Suprapubic skin (tissue), 4 donors: ENCODE measurements at regions not wholly inside any gene's neighbourhood (a gene's known extent, or its start where the extent isn't known, plus 50 kb on each side); places are given as distances from the start of the nearest gene placed in this dataset.

Experiments
- DNase-seq, 2 donors: peaks; one replicate each; pipeline ENCODE4 v3.0.0-alpha.2; 2019; ENCODE audit warnings: low spot score in 2 of 2
- H3K27ac ChIP-seq: fragments of 200-600 bp; sonication (generic); one replicate; pipeline ENCODE4 v1.5.1; 2019
- H3K27me3 ChIP-seq: fragments of 200-600 bp; sonication (generic); one replicate; pipeline ENCODE4 v1.5.1; 2019
- H3K36me3 ChIP-seq: fragments of 200-600 bp; sonication (generic); one replicate; pipeline ENCODE4 v1.5.1; 2019
- H3K4me1 ChIP-seq: fragments of 200-600 bp; sonication (generic); one replicate; pipeline ENCODE4 v1.5.1; 2019
- H3K4me3 ChIP-seq: fragments of 200-600 bp; sonication (generic); one replicate; pipeline ENCODE4 v1.5.1; 2019; ENCODE audit warnings: mild to moderate bottlenecking
- H3K9me3 ChIP-seq: fragments of 200-600 bp; sonication (generic); one replicate; pipeline ENCODE4 v1.5.1; 2019
- CTCF ChIP-seq, 2 donors: fragments of 200-600 bp in 1 of 2; fragments of 450-650 bp in 1 of 2; sonication (generic) in 1 of 2; IDR thresholded peaks; one replicate each; pipeline ENCODE4 v1.5.1; 2016 to 2019; ENCODE audit warnings: antibody characterized with exemption in 2 of 2, mild to moderate bottlenecking in 1 of 2, moderate library complexity in 1 of 2
- EP300 ChIP-seq: sonication (generic); formaldehyde crosslinking; IDR thresholded peaks from one replicate; pipeline ENCODE4 v1.6.1; 2017; ENCODE audit warnings: antibody characterized with exemption
- POLR2A ChIP-seq, 2 donors: fragments of 450-650 bp; IDR thresholded peaks; one replicate each; pipeline ENCODE4 v1.6.1; 2017; ENCODE audit warnings: antibody characterized with exemption in 2 of 2, mild to moderate bottlenecking in 2 of 2, moderate library complexity in 2 of 2
- POLR2AphosphoS5 ChIP-seq, 3 donors: sonication (generic); formaldehyde crosslinking; IDR thresholded peaks; one replicate each; pipeline ENCODE4 v1.6.1; 2017; ENCODE audit warnings: antibody characterized with exemption in 3 of 3
- WGBS: methylation state at CpG from one replicate; pipeline ENCODE4 v1.1.5; 2018; 5-methylcytosine and 5-hydroxymethylcytosine counted together

- Histone ChIP-seq H3K27me3 (peaks cover 79% of the 10 kb centered on the region), H3K4me1 (no peaks in the 10 kb centered on the region), H3K4me3 (no peak overlapping the region), H3K36me3 (no peaks in the 10 kb centered on the region), H3K9me3 (no peaks in the 10 kb centered on the region), H3K27ac (no peak overlapping the region)
- TF ChIP-seq EP300, result no peak
- TF ChIP-seq POLR2AphosphoS5 (IDR thresholded peaks at IDR 0.05), result no peak
- TF ChIP-seq POLR2A (IDR thresholded peaks at IDR 0.05), result no peak
- TF ChIP-seq CTCF (IDR thresholded peaks at IDR 0.05), result no peak
- 80% methylated on average over 17 of the region's 23 CpGs for WGBS
- DNase-seq, result no peak
Measured at GRCh38 chr20:62531046-62531838, 55.4 kb upstream of the GATA5 start.

- Histone ChIP-seq H3K36me3 (no peaks in the 10 kb centered on the region), H3K9me3 (no peaks in the 10 kb centered on the region), H3K27me3 (peaks cover 82% of the 10 kb centered on the region), H3K4me1 (no peaks in the 10 kb centered on the region), H3K4me3 (no peak overlapping the region), H3K27ac (no peak overlapping the region)
- no peak for TF ChIP-seq EP300
- TF ChIP-seq CTCF (IDR thresholded peaks at IDR 0.05), result no peak
- no peak for TF ChIP-seq POLR2A (IDR thresholded peaks at IDR 0.05)
- TF ChIP-seq POLR2AphosphoS5 (IDR thresholded peaks at IDR 0.05), result no peak
- DNase-seq, result no peak
- WGBS, result 83% methylated on average over 1 of the region's 12 CpGs
Measured at GRCh38 chr20:62532921-62533320, 57.1 kb upstream of the GATA5 start.

- TF ChIP-seq EP300, result no peak
- TF ChIP-seq POLR2AphosphoS5 (IDR thresholded peaks at IDR 0.05), result no peak
- no peak for TF ChIP-seq POLR2A (IDR thresholded peaks at IDR 0.05)
- no peak for TF ChIP-seq CTCF (IDR thresholded peaks at IDR 0.05)
- Histone ChIP-seq H3K9me3 (no peaks in the 10 kb centered on the region), H3K36me3 (no peaks in the 10 kb centered on the region), H3K4me1 (peaks cover under 1% of the 10 kb centered on the region), H3K27me3 (peaks cover 90% of the 10 kb centered on the region), H3K27ac (no peak overlapping the region), H3K4me3 (no peak overlapping the region)
- WGBS, result 57% methylated on average over 15 of the region's 19 CpGs
- no peak for DNase-seq
Measured at GRCh38 chr20:62533591-62534495, 58.0 kb upstream of the GATA5 start.

GRCh38 chr20:62534526-62535221, 58.9 kb upstream of the GATA5 start:
- DNase-seq, result no peak
- Histone ChIP-seq H3K4me3 (no peak overlapping the region), H3K4me1 (peaks cover 8% of the 10 kb centered on the region), H3K27me3 (peaks cover 88% of the 10 kb centered on the region), H3K9me3 (no peaks in the 10 kb centered on the region), H3K27ac (no peak overlapping the region), H3K36me3 (no peaks in the 10 kb centered on the region)
- WGBS, result 69% methylated on average over 18 of the region's 29 CpGs
- TF ChIP-seq POLR2A (IDR thresholded peaks at IDR 0.05) (no peak), POLR2AphosphoS5 (IDR thresholded peaks at IDR 0.05) (no peak), EP300 (no peak), CTCF (IDR thresholded peaks at IDR 0.05) (no peak)
